ENCODE measurements at regions not wholly inside any gene's neighbourhood (a gene's known extent, or its start where the extent isn't known, plus 50 kb on each side); places are given as distances from the start of the nearest gene placed in this dataset.

DNA sequence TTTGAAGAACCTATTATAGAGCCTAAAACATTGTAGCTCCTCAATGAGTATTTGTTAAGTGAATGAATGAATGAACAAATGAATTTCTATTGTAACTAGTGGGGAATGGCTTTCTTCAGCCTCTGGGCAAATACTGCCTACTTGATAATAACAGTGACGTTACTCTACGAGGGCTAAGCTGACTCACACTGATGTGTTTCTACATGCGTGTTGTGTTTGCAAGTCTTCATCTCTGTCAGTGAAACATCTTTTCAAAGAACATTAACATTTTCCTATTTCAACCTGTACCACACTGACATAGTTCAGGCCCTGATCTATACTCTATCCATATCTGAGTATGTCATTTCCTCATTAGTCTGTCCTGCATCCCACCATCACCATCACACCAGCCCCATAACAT lies 319.9 kb upstream of the ACVR2A start:
- intact Hi-C loops (cut with micrococcal nuclease) = no loop called here
- Mint-ChIP-seq H3K4me1 (ENCODE audit: low read depth) (peaks cover 3% of the 10 kb centered on the region), H3K27me3 (ENCODE audit: low read depth) (peaks cover 5% of the 10 kb centered on the region), H3K27ac (no peak overlapping the region), H3K4me3 (ENCODE audit: low read depth) (no peak overlapping the region), H3K36me3 (ENCODE audit: low read depth) (no peaks in the 10 kb centered on the region), H3K9me3 (peaks cover 5% of the 10 kb centered on the region)
- no peak for DNase-seq (ENCODE audit: low spot score)

- no peak for DNase-seq (ENCODE audit: low spot score)
Measured at GRCh38 chr2:147523415-147523814, 321.4 kb upstream of the ACVR2A start.

GRCh38 chr2:147521936-147522335 lies 322.9 kb upstream of the ACVR2A start:
- intact Hi-C loops (cut with micrococcal nuclease) = no loop called here
- Mint-ChIP-seq H3K9me3 (peaks cover 6% of the 10 kb centered on the region), H3K27ac (no peak overlapping the region), H3K4me1 (ENCODE audit: low read depth) (peaks cover 3% of the 10 kb centered on the region), H3K36me3 (ENCODE audit: low read depth) (no peaks in the 10 kb centered on the region), H3K4me3 (ENCODE audit: low read depth) (no peak overlapping the region), H3K27me3 (ENCODE audit: low read depth) (peaks cover 7% of the 10 kb centered on the region)
- DNase-seq (ENCODE audit: low spot score) = no peak

More at GRCh38 chr2:147523415-147523814, 321.4 kb upstream of the ACVR2A start:
- H3K27me3 Mint-ChIP-seq (ENCODE audit: low read depth) = peaks cover 5% of the 10 kb centered on the region
- intact Hi-C loops (cut with micrococcal nuclease) = no loop called here
- peaks cover 5% of the 10 kb centered on the region for H3K9me3 Mint-ChIP-seq
- no peak overlapping the region for H3K27ac Mint-ChIP-seq
- peaks cover 3% of the 10 kb centered on the region for H3K4me1 Mint-ChIP-seq (ENCODE audit: low read depth)
- no peaks in the 10 kb centered on the region for H3K36me3 Mint-ChIP-seq (ENCODE audit: low read depth)
- no peak overlapping the region for H3K4me3 Mint-ChIP-seq (ENCODE audit: low read depth)

DNA sequence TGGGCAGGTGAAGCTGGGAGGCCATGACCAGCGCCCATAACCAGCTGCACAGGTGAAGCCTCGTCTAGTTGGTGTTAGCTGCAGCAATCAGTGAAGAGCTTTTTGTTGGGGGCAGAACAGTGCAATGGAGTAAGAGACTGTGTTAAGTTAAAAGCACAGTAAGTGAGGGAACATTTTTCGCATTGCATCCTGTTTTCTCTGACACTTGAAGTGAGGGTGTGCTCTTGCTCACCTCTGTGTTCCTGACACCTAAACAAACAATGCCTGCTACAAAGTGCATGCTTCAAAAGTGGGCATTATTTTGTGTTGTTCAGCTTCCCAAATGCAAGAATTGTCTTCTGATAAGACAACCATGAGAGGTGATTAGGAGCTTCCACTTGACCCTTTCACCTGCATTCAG lies 324.0 kb upstream of the ACVR2A start:
- H3K4me3 Mint-ChIP-seq (ENCODE audit: low read depth) = no peak overlapping the region
- no peak overlapping the region for H3K27ac Mint-ChIP-seq
- no peak for DNase-seq (ENCODE audit: low spot score)
- peaks cover 10% of the 10 kb centered on the region for H3K9me3 Mint-ChIP-seq
- H3K36me3 Mint-ChIP-seq (ENCODE audit: low read depth) = no peaks in the 10 kb centered on the region
- peaks cover 7% of the 10 kb centered on the region for H3K27me3 Mint-ChIP-seq (ENCODE audit: low read depth)
- intact Hi-C loops (cut with micrococcal nuclease) = no loop called here
- H3K4me1 Mint-ChIP-seq (ENCODE audit: low read depth) = peaks cover 2% of the 10 kb centered on the region

GRCh38 chr2:147519178-147519577 lies 325.7 kb upstream of the ACVR2A start:
- no peak for DNase-seq (ENCODE audit: low spot score)
- no peak overlapping the region for H3K27ac Mint-ChIP-seq
- peaks cover 7% of the 10 kb centered on the region for H3K27me3 Mint-ChIP-seq (ENCODE audit: low read depth)
- no peaks in the 10 kb centered on the region for H3K4me1 Mint-ChIP-seq (ENCODE audit: low read depth)
- H3K4me3 Mint-ChIP-seq (ENCODE audit: low read depth) = no peak overlapping the region
- no peaks in the 10 kb centered on the region for H3K36me3 Mint-ChIP-seq (ENCODE audit: low read depth)
- peaks cover 10% of the 10 kb centered on the region for H3K9me3 Mint-ChIP-seq
- intact Hi-C loops (cut with micrococcal nuclease) = no loop called here

GRCh38 chr2:147515213-147515612 lies 329.6 kb upstream of the ACVR2A start:
- Mint-ChIP-seq H3K9me3 (peaks cover 6% of the 10 kb centered on the region), H3K4me1 (ENCODE audit: low read depth) (peaks cover 10% of the 10 kb centered on the region), H3K36me3 (ENCODE audit: low read depth) (no peaks in the 10 kb centered on the region), H3K27me3 (ENCODE audit: low read depth) (peaks cover 10% of the 10 kb centered on the region), H3K27ac (no peak overlapping the region), H3K4me3 (ENCODE audit: low read depth) (no peak overlapping the region)
- no peak for DNase-seq (ENCODE audit: low spot score)
- intact Hi-C loops (cut with micrococcal nuclease) = no loop called here

- Mint-ChIP-seq H3K36me3 (ENCODE audit: low read depth) (no peaks in the 10 kb centered on the region), H3K4me3 (ENCODE audit: low read depth) (no peak overlapping the region), H3K4me1 (ENCODE audit: low read depth) (peaks cover 10% of the 10 kb centered on the region), H3K9me3 (peaks cover 6% of the 10 kb centered on the region), H3K27me3 (ENCODE audit: low read depth) (peaks cover 8% of the 10 kb centered on the region), H3K27ac (no peak overlapping the region)
- no peak for DNase-seq (ENCODE audit: low spot score)
- intact Hi-C loops (cut with micrococcal nuclease) = no loop called here
Measured at GRCh38 chr2:147512206-147512605, 332.6 kb upstream of the ACVR2A start.

GRCh38 chr2:147511491-147511948 lies 333.3 kb upstream of the ACVR2A start:
- intact Hi-C loops (cut with micrococcal nuclease) = no loop called here
- H3K4me1 Mint-ChIP-seq (ENCODE audit: low read depth) = peaks cover 10% of the 10 kb centered on the region
- no peak for DNase-seq (ENCODE audit: low spot score)
- peaks cover 8% of the 10 kb centered on the region for H3K27me3 Mint-ChIP-seq (ENCODE audit: low read depth)
- no peaks in the 10 kb centered on the region for H3K36me3 Mint-ChIP-seq (ENCODE audit: low read depth)
- peaks cover under 1% of the 10 kb centered on the region for H3K9me3 Mint-ChIP-seq
- no peak overlapping the region for H3K4me3 Mint-ChIP-seq (ENCODE audit: low read depth)
- no peak overlapping the region for H3K27ac Mint-ChIP-seq

DNA sequence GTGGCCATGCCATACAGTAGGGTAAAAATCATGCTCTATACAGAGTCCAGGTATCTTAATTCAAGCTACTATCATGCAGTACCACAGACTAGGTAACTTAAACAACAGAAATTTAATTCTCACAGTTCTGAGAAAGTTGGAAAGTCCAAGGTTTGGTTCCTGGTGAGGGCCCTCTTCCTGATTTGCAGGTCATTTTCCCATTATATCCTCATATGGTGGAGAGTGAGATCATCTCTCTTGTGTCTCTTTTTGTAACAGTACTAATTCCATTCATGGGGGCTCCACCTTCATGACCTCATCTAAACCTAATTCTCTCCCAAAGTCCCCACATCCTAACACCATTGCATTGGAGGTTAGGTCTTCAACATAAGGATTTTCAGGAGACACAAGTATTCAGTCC lies 335.0 kb upstream of the ACVR2A start:
- H3K4me3 Mint-ChIP-seq (ENCODE audit: low read depth) = no peak overlapping the region
- intact Hi-C loops (cut with micrococcal nuclease) = no loop called here
- H3K27me3 Mint-ChIP-seq (ENCODE audit: low read depth) = peaks cover 8% of the 10 kb centered on the region
- no peak for DNase-seq (ENCODE audit: low spot score)
- H3K4me1 Mint-ChIP-seq (ENCODE audit: low read depth) = peaks cover 10% of the 10 kb centered on the region
- H3K27ac Mint-ChIP-seq = no peak overlapping the region
- no peaks in the 10 kb centered on the region for H3K9me3 Mint-ChIP-seq
- no peaks in the 10 kb centered on the region for H3K36me3 Mint-ChIP-seq (ENCODE audit: low read depth)

DNA sequence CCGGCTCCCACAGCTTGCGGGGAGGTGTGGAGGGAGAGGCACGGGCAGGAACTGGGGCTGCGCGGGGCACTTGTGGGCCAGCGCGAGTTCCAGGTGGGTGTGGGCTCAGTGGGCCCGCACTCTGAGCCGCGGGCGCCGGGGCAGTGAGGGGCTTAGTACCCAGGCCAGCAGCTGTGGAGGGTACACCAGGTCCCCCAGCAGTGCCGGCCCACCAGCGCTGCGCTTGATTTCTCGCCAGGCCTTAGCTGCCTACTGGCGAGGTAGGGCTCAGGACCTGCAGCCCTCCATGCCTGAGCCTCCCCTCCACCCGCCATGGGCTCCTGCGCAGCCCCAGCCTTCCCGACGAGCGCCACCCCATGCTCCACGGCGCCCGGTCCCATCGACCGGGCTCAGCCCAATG lies 337.9 kb upstream of the ACVR2A start:
- Mint-ChIP-seq H3K9me3 (no peaks in the 10 kb centered on the region), H3K4me1 (ENCODE audit: low read depth) (peaks cover 28% of the 10 kb centered on the region), H3K27ac (no peak overlapping the region), H3K4me3 (ENCODE audit: low read depth) (no peak overlapping the region), H3K27me3 (ENCODE audit: low read depth) (peaks cover 4% of the 10 kb centered on the region), H3K36me3 (ENCODE audit: low read depth) (peaks cover 9% of the 10 kb centered on the region)
- intact Hi-C loops (cut with micrococcal nuclease) = no loop called here
- no peak for DNase-seq (ENCODE audit: low spot score)

- H3K27me3 Mint-ChIP-seq (ENCODE audit: low read depth) = no peaks in the 10 kb centered on the region
- intact Hi-C loops (cut with micrococcal nuclease) = loop anchor here (5.0 kb wide), 1 partner anchor 120 kb away; no protein-coding TSS in a partner anchor
- H3K4me3 Mint-ChIP-seq (ENCODE audit: low read depth) = no peak overlapping the region
- peaks cover 50% of the 10 kb centered on the region for H3K4me1 Mint-ChIP-seq (ENCODE audit: low read depth)
- no peaks in the 10 kb centered on the region for H3K9me3 Mint-ChIP-seq
- no peak for DNase-seq (ENCODE audit: low spot score)
- H3K27ac Mint-ChIP-seq = no peak overlapping the region
- H3K36me3 Mint-ChIP-seq (ENCODE audit: low read depth) = peaks cover 13% of the 10 kb centered on the region
Measured at GRCh38 chr2:147502711-147503290, 342.0 kb upstream of the ACVR2A start.

DNA sequence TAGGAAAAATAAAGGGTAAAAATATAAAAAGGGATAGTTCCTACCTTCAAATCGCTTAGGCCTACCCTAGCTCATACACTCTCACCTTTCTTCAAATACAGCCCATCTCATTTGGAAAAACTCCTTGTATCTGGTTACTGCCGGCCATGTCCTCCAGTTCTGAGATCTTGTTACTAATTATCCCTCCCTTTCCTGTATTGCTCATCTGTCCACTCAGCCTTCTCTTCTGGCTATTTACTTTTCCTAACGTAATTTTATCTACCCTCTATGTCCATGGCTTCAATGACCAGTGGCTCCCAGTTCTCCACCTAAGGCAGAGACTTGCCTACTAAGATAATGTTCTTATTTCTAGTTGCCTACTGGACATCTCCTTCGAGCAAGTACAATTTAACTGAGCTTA lies 342.9 kb upstream of the ACVR2A start:
- intact Hi-C loops (cut with micrococcal nuclease) = loop anchor here (2.0 to 5.0 kb wide), 2 partner anchors 120 to 203 kb away; no protein-coding TSS in a partner anchor
- H3K4me1 Mint-ChIP-seq (ENCODE audit: low read depth) = peaks cover 55% of the 10 kb centered on the region

GRCh38 chr2:147500819-147501395 lies 343.9 kb upstream of the ACVR2A start:
- DNase-seq (ENCODE audit: low spot score) = no peak
- H3K27ac Mint-ChIP-seq = peak overlapping the region; percentile 9
- H3K27me3 Mint-ChIP-seq (ENCODE audit: low read depth) = no peaks in the 10 kb centered on the region
- H3K36me3 Mint-ChIP-seq (ENCODE audit: low read depth) = peaks cover 19% of the 10 kb centered on the region
- peaks cover 61% of the 10 kb centered on the region for H3K4me1 Mint-ChIP-seq (ENCODE audit: low read depth)
- no peak overlapping the region for H3K4me3 Mint-ChIP-seq (ENCODE audit: low read depth)
- H3K9me3 Mint-ChIP-seq = peaks cover 5% of the 10 kb centered on the region
- intact Hi-C loops (cut with micrococcal nuclease) = loop anchor here (2.0 to 5.0 kb wide), 2 partner anchors 121 to 202 kb away; no protein-coding TSS in a partner anchor

More for the DNA sequence above, 342.9 kb upstream of the ACVR2A start:
- no peak overlapping the region for H3K27ac Mint-ChIP-seq
- no peak overlapping the region for H3K4me3 Mint-ChIP-seq (ENCODE audit: low read depth)
- no peaks in the 10 kb centered on the region for H3K27me3 Mint-ChIP-seq (ENCODE audit: low read depth)
- H3K36me3 Mint-ChIP-seq (ENCODE audit: low read depth) = peaks cover 15% of the 10 kb centered on the region
- DNase-seq (ENCODE audit: low spot score) = no peak
- peaks cover 3% of the 10 kb centered on the region for H3K9me3 Mint-ChIP-seq
